A673 (cell line): ENCODE measurements at regions not wholly inside any gene's neighbourhood (a gene's known extent, or its start where the extent isn't known, plus 50 kb on each side); places are given as distances from the start of the nearest gene placed in this dataset.

Source experiments
- BruUV-seq: library from RNA; stranded (reverse); fragments of 400-500 nt; replicated peaks from 2 replicates; lab custom pipeline; 2021; lab: Mats Ljungman, UMichigan
- CTCF ChIA-PET: fragments of 300-600 bp; sonication (Branson Sonifier 250); formaldehyde crosslinking; loops from one replicate; lab custom pipeline; 2022; ENCODE audit warnings: antibody characterized with exemption; lab: Charles Lee
- POLR2A ChIA-PET: fragments of 300-600 bp; sonication (Branson Sonifier 250); formaldehyde crosslinking; loops from one replicate; lab custom pipeline; 2022; ENCODE audit warnings: antibody characterized with exemption; ENCODE audit not compliant: low non-redundant PET; lab: Charles Lee
- DNase-seq: peaks from one replicate; pipeline ENCODE4 v3.0.0-alpha.2; 2015; ENCODE audit warnings: low spot score
- H3K27ac ChIP-seq: fragments of 200-600 bp; sonication (generic); 2 replicates; pipeline ENCODE4 v1.5.1; 2016; ENCODE audit warnings: mixed run types, low read depth, mild to moderate bottlenecking, mixed read lengths, antibody characterized with exemption, low read length; ENCODE audit not compliant: poor library complexity, severe bottlenecking
- H3K27me3 ChIP-seq: fragments of 200-600 bp; sonication (generic); replicated peaks from 2 replicates; pipeline ENCODE4 v1.6.1; 2017; ENCODE audit warnings: mixed run types, low read depth, mild to moderate bottlenecking, mixed read lengths, antibody characterized with exemption, low read length; ENCODE audit not compliant: insufficient read depth, poor library complexity
- H3K36me3 ChIP-seq: fragments of 200-600 bp; sonication (generic); 2 replicates; pipeline ENCODE4 v1.6.1; 2016; ENCODE audit warnings: mixed run types, mild to moderate bottlenecking, mixed read lengths, antibody characterized with exemption, low read length; ENCODE audit not compliant: insufficient read depth, poor library complexity, severe bottlenecking
- H3K4me1 ChIP-seq: fragments of 200-600 bp; sonication (generic); 2 replicates; pipeline ENCODE4 v1.6.1; 2017; ENCODE audit warnings: mixed run types, mild to moderate bottlenecking, mixed read lengths, antibody characterized with exemption, low read length; ENCODE audit not compliant: insufficient read depth, poor library complexity, severe bottlenecking
- H3K4me3 ChIP-seq: fragments of 200-600 bp; sonication (generic); 2 replicates; pipeline ENCODE4 v1.5.1; 2016; ENCODE audit warnings: low read depth, mixed run types, mild to moderate bottlenecking, mixed read lengths, low read length; ENCODE audit not compliant: poor library complexity, severe bottlenecking
- H3K9me3 ChIP-seq: fragments of 200-600 bp; sonication (generic); 2 replicates; pipeline ENCODE4 v1.6.1; 2016; ENCODE audit warnings: mixed run types, low read depth, mild to moderate bottlenecking, mixed read lengths, antibody characterized with exemption, low read length; ENCODE audit not compliant: poor library complexity, severe bottlenecking
- EZH2 ChIP-seq: fragments of 200-600 bp; sonication (generic); IDR thresholded peaks from 2 replicates; pipeline ENCODE4 v1.6.1; 2017; ENCODE audit warnings: borderline replicate concordance, low read depth, mild to moderate bottlenecking, mixed read lengths, antibody characterized with exemption, low read length; ENCODE audit not compliant: poor library complexity, severe bottlenecking
- intact Hi-C: fragments of 100-400 bp; cut with micrococcal nuclease; formaldehyde crosslinking; loops from one replicate; pipeline ENCODE4 v1.10.0; 2022; ENCODE audit not compliant: unreplicated experiment
- TF ChIP-seq, protein P1 (sequence below): fragments of 300-800, 200-600 bp; sonication (generic); conservative IDR thresholded peaks from 2 replicates; pipeline ENCODE4 v1.5.1; 2017; ENCODE audit warnings: low read depth, mild to moderate bottlenecking, antibody characterized with exemption, low read length, moderate library complexity, mixed read lengths

DNA sequence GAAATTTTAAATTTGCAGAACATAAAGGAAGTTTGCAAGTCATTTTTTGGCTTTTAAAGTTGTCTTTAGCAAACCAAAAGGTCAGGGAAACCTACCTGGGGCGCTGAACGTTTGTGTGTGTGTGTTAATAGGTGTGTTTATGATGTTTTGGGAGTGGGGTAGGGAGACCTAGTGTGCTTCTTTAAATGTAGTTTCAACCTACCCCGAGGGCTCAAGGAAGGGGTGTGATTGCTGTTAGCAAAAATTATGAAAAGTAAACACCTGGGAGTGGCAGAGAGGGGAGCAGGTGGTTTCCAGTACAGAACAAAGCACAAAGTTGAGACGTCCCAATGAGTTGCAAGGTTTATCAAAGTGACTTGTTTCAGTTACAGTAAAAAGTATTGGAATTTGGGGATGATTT, 58.7 kb upstream of the WDR26 start:
- ChIA-PET CTCF (no interaction called here), POLR2A (no interaction called here)
- Histone ChIP-seq H3K27ac (no peak overlapping the region), H3K4me1 (peaks cover 24% of the 10 kb centered on the region), H3K4me3 (no peak overlapping the region), H3K36me3 (no peaks in the 10 kb centered on the region), H3K27me3 (no peaks in the 10 kb centered on the region), H3K9me3 (peaks cover 5% of the 10 kb centered on the region)
- TF ChIP-seq, protein P1, sequence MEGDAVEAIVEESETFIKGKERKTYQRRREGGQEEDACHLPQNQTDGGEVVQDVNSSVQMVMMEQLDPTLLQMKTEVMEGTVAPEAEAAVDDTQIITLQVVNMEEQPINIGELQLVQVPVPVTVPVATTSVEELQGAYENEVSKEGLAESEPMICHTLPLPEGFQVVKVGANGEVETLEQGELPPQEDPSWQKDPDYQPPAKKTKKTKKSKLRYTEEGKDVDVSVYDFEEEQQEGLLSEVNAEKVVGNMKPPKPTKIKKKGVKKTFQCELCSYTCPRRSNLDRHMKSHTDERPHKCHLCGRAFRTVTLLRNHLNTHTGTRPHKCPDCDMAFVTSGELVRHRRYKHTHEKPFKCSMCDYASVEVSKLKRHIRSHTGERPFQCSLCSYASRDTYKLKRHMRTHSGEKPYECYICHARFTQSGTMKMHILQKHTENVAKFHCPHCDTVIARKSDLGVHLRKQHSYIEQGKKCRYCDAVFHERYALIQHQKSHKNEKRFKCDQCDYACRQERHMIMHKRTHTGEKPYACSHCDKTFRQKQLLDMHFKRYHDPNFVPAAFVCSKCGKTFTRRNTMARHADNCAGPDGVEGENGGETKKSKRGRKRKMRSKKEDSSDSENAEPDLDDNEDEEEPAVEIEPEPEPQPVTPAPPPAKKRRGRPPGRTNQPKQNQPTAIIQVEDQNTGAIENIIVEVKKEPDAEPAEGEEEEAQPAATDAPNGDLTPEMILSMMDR: no peak
- no peak for TF ChIP-seq EZH2
- intact Hi-C loops: no loop called here
- no TSS peak for BruUV-seq
- DNase-seq: no peak

DNA sequence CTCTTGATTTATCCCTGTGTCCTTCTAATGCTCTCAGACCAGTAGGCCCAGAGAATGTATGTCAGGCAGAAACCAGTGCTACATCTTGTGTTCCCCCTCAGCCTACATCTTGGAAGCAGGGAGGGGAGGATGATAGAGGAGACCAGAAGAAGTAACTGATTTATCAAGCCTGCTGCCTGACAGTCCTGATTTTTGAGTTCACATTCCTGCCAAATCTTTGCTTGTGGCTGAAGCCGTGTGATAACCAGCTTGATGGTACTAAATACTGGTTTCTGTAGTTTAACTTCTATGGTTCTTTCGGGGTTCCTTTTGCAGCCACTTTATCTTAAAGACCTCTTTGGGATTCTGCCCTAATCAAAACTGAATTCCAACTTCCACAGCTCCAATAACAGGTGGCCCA, 59.7 kb upstream of the WDR26 start:
- H3K4me3 ChIP-seq: no peak overlapping the region
- intact Hi-C loops: no loop called here
- POLR2A ChIA-PET: no interaction called here
- peaks cover 5% of the 10 kb centered on the region for H3K9me3 ChIP-seq
- no peak for TF ChIP-seq EZH2
- TF ChIP-seq, protein P1: no peak
- no peak for DNase-seq
- peaks cover 35% of the 10 kb centered on the region for H3K4me1 ChIP-seq
- H3K27me3 ChIP-seq: no peaks in the 10 kb centered on the region
- CTCF ChIA-PET: no interaction called here
- H3K36me3 ChIP-seq: no peaks in the 10 kb centered on the region
- H3K27ac ChIP-seq: no peak overlapping the region
- no TSS peak for BruUV-seq

DNA sequence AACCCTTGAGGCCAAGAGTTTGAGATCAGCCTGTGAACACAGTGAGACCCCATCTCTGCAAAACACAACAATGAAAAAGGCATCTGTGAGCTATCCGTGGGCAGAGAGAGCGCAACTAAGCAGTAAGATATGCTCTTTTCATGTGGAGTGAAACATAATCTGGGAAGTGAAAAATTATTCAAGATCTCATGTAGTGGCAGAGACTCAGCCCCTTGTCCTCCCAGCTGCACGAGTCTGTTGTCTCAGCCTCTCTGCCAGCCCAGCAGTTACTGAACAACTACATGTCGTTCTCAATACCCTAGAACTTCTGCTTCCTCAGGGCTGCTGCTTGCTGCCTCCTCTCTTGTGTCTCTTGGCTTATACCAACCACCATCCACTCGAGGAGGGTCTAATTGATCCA, 61.3 kb upstream of the WDR26 start:
- BruUV-seq: no TSS peak
- TF ChIP-seq EZH2: no peak
- TF ChIP-seq, protein P1: no peak
- ChIA-PET POLR2A (no interaction called here), CTCF (no interaction called here)
- intact Hi-C loops: no loop called here
- Histone ChIP-seq H3K27ac (peak overlapping the region; percentile 53), H3K4me3 (no peak overlapping the region), H3K9me3 (peaks cover 5% of the 10 kb centered on the region), H3K36me3 (no peaks in the 10 kb centered on the region), H3K27me3 (no peaks in the 10 kb centered on the region), H3K4me1 (peaks cover 42% of the 10 kb centered on the region)
- peak; percentile 6 for DNase-seq
